HG02973 (cell line): ENCODE measurements at regions not wholly inside any gene's neighbourhood (a gene's known extent, or its start where the extent isn't known, plus 50 kb on each side); places are given as distances from the start of the nearest gene placed in this dataset.

Source experiments
- ATAC-seq: cut with Tn5 transposase; IDR thresholded peaks from one replicate; pipeline ENCODE4 v1.9.1; 2021; ENCODE audit warnings: moderate library complexity; ENCODE audit not compliant: unreplicated experiment

DNA sequence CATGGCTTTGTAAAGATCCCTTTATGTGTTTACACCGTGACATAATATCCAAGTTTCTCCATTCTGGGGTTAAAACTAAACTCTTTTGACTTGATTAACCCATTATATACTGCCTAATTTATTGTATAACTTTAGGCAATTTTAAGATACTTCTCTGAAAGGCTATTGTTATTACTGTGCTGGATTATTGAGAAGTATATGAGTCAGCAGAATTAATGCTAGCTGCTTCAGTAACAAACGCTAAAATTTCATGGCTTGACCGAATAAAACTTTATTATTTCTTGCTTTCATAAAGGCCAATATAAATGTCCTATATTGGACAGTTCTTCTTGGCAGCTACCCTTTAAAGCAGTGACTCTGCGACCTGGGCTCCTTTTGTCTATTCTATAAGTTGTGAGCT lies 853.9 kb downstream of the SORCS3 start:
- ATAC-seq, result no peak

DNA sequence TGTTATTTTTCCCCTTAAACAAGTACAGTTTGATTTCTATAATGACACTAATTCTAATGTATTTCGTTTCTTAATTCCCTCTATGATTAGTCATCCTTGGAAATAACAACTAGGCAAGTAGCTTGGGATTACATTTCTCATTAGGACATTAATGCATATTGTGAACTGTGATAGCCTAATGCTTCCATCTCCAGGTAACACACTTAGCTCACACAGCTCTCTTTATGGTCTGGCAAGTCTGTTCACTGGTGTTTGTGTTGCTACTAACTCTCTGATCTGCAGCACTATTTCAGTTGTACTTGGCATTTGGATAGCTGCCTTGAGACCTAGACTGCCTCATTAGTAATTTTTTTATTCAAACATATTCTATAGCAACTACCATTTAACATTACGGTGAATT lies 853.2 kb downstream of the SORCS3 start:
- no peak for ATAC-seq

DNA sequence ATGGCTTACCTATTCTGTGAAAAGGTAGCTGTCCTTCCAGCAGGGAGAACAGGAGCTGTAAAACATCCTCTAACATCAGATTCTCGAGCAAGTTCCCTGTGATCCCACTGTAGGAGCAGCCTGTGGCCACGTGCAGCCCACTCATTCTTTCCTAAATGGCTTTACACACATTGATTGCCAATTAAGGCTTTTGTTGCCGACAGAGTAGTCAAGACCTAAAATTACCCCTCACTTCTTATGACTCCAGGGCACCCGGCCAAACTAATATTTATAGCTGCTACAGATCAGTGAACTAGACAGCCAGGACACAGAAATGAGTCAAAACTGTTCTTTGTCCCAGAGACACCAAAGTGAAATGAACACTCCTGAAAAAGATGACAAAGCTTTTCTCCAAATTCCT lies 832.1 kb downstream of the SORCS3 start:
- no peak for ATAC-seq

DNA sequence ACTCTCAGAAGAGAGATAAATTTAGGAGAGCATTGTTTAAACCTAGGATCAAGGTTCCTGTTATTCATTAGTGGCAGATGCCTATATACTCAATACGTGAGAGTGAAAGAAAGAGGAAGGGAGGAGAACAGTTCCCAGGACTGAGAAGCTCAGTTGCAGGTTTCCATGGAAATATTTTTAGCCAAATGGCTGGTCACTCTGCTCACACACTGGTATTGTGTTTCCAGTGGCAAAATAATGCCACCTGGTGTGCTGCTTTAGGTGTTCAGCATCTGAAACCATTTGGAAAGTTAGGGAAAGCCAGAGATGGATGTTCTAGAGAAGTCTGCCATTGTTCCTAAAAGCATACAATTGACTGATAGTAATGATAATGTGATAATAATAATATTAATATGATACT lies 827.7 kb downstream of the SORCS3 start:
- ATAC-seq, result no peak

DNA sequence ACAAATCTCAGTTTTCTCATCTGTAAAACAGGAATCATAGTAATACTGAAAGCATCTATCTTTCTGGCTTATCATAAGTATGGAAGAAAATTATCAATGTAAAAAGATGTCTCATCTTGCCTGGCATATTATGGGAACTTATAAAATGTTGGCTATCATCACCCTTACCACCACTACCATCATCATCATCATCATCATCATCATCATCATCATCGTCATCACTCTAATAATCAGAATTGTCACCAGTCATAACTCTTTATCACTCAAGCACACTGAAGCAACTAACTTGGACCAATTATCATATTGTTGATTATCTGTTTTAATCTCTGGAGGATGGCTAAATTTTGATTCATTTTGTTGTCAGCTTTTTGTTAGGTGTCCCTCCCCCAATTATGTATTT lies 825.4 kb downstream of the SORCS3 start:
- no peak for ATAC-seq

- no peak for ATAC-seq
Measured at GRCh38 chr10:105434970-105435369, 793.9 kb downstream of the SORCS3 start.

DNA sequence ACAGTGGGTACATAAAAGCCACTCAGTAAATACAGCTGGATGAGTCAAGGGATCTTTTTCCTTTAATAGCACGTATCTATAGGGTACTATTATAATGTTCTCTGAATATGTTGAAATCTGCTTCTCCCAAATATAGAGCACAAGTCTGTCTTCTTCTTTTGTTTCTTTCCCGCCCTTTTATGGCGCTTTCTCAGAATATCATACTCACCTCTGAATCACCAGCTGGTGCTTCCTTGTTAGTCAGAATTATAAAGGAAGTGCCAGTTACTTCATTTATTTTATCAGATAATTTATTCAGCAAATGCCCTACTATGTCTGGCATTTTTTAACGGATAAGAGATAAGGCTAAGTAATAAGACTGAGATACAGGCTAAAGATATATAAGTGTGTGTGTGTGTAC lies 772.9 kb downstream of the SORCS3 start:
- ATAC-seq, result no peak

- no peak for ATAC-seq
Measured at GRCh38 chr10:105409370-105409769, 768.3 kb downstream of the SORCS3 start.

DNA sequence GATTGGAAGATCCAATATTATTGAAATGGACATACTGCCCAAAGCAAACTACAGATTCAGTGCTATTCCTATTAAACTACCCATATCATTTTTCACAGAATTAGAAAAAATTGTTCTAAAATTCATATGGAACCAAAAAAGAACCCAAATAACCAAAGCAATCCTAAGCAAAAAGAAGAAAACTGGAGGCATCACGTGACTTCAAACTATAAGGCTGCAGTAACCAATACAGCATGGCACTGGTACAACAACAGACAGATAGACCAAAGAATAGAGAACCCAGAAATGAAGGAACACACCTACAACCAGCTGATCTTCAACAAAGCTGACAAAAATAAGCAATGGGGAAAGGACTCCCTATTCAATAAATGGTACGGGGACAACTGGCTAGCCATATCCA lies 765.4 kb downstream of the SORCS3 start:
- no peak for ATAC-seq

- ATAC-seq, result no peak
Measured at GRCh38 chr10:105398202-105398601, 757.1 kb downstream of the SORCS3 start.

GRCh38 chr10:105391670-105392351 lies 750.7 kb downstream of the SORCS3 start:
- ATAC-seq, result no peak

DNA sequence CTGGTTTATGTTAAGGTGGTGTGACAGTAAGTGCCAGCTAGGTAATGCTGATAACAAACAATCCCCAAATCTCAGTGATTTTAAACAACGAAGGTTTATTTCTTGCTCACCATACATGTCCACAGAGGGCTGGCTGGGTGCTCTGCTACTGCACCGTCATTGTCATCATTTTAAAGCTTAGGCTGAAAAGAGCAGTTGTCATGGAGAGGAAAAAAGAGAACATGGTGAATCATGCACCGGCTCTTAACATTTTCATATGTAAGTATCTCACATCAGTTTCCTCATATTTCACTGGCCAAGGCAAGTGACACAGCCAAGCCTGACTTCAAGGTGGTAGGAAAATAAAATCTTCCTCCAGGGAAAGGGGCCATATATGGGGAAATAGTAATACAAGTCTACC lies 746.9 kb downstream of the SORCS3 start:
- no peak for ATAC-seq

- ATAC-seq, result no peak
Measured at GRCh38 chr10:105383978-105384377, 742.9 kb downstream of the SORCS3 start.

- ATAC-seq, result no peak
Measured at GRCh38 chr10:105370692-105371091, 729.6 kb downstream of the SORCS3 start.

DNA sequence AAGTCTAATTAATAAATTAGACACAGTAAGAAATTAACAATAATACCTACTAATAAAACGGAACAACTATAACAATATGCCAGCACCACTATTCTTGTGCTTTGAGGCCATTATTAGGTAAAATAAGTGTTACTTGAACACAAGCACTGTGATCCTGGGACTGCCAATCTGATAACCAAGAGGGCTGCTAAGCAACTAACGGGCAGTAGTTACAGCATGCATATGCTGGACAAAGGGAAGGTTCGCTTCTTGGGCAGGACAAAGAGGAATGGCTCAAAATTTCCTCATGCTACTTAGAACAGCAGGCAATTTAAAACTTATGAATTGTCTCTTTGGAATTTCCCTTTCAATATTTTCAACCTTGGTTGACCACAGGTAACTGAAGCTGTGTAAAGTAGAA lies 718.6 kb downstream of the SORCS3 start:
- ATAC-seq, result no peak

GRCh38 chr10:105358911-105359310 lies 717.8 kb downstream of the SORCS3 start:
- ATAC-seq, result no peak

GRCh38 chr10:105356626-105357025 lies 715.5 kb downstream of the SORCS3 start:
- ATAC-seq, result no peak

- ATAC-seq, result no peak
Measured at GRCh38 chr10:105354010-105354409, 712.9 kb downstream of the SORCS3 start.

DNA sequence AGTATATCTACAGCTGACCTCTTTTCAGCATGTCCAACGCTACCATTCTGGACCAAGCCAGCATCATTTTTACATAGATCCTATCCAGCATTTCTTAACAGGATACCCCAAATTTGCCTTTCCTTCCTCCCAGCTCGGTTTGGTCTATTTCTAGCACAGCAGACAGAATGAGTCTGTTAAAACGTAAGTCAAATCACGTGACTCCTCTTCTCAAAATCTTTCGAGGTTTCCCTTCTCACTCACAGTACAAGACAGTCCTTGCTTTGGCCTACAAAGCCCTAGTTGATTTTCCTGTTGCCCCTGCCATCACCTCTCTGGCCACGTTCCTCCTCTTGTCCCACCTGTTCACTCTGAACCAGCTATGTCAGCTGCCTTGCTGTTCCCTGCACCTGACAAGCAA lies 711.7 kb downstream of the SORCS3 start:
- no peak for ATAC-seq

- ATAC-seq, result no peak
Measured at GRCh38 chr10:105352281-105352680, 711.2 kb downstream of the SORCS3 start.

- no peak for ATAC-seq
Measured at GRCh38 chr10:105351187-105351586, 710.1 kb downstream of the SORCS3 start.

DNA sequence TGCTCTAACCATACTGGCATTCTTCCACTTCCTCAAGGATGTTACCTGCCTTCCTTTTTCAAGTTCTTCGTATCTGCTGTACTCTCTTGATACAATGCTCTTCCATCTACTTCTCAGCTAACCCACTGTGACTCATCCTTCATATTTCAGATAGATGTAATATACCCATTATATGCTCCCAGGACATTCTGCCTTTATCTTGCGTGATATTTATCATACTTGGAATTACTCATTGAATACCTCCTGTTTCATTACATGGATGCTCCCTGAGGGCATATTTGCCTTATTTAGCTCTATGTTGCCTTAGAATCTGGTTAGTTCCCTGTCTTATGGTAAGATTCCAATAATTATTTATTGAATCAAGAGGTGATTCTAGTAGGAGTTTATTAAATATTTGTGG lies 706.4 kb downstream of the SORCS3 start:
- ATAC-seq, result no peak

- no peak for ATAC-seq
Measured at GRCh38 chr10:105342606-105343005, 701.5 kb downstream of the SORCS3 start.
